Bronchial epithelial cell (primary cell): ENCODE measurements at regions not wholly inside any gene's neighbourhood (a gene's known extent, or its start where the extent isn't known, plus 50 kb on each side); places are given as distances from the start of the nearest gene placed in this dataset.

ENCODE experiments used
- DNase-seq: peaks from one replicate; pipeline ENCODE4 v3.0.0-alpha.2; 2010; ENCODE audit warnings: low read depth
- FAIRE-seq: peaks from 2 replicates; lab custom pipeline; 2011; peaks lifted over from hg19 to GRCh38; lab: Jason Lieb, UNC
- H3K27me3 ChIP-seq: 2 replicates; pipeline ENCODE4 v1.5.1; 2011; ENCODE audit warnings: low read length; ENCODE audit not compliant: control insufficient read depth, insufficient read depth
- H3K36me3 ChIP-seq: 2 replicates; pipeline ENCODE4 v1.5.1; 2011; ENCODE audit warnings: low read length; ENCODE audit not compliant: control insufficient read depth, insufficient read depth
- H3K4me3 ChIP-seq: 2 replicates; pipeline ENCODE4 v1.5.1; 2011; ENCODE audit warnings: mild to moderate bottlenecking, low read depth, low read length, control low read depth
- CTCF ChIP-seq: IDR thresholded peaks from 2 replicates; pipeline ENCODE4 v1.5.1; 2011; ENCODE audit warnings: mild to moderate bottlenecking, moderate library complexity, low read length, control low read depth, inconsistent platforms; ENCODE audit not compliant: insufficient read depth, severe bottlenecking

- H3K4me3 ChIP-seq = no peak overlapping the region
- H3K27me3 ChIP-seq = no peaks in the 10 kb centered on the region
- DNase-seq = no peak
- TF ChIP-seq CTCF = no peak
- H3K36me3 ChIP-seq = no peaks in the 10 kb centered on the region
- FAIRE-seq = no peak
Measured at GRCh38 chr12:90075685-90076084, 367.0 kb upstream of the ATP2B1 start.

- Histone ChIP-seq H3K4me3 (no peak overlapping the region), H3K27me3 (no peaks in the 10 kb centered on the region), H3K36me3 (no peaks in the 10 kb centered on the region)
- FAIRE-seq = no peak
- TF ChIP-seq CTCF = no peak
- no peak for DNase-seq
Measured at GRCh38 chr12:90074086-90074485, 365.4 kb upstream of the ATP2B1 start.

GRCh38 chr12:90071996-90072395, 363.4 kb upstream of the ATP2B1 start:
- Histone ChIP-seq H3K4me3 (no peak overlapping the region), H3K27me3 (no peaks in the 10 kb centered on the region), H3K36me3 (no peaks in the 10 kb centered on the region)
- FAIRE-seq (no peak), DNase-seq (no peak)
- TF ChIP-seq CTCF = no peak

GRCh38 chr12:90069711-90070110, 361.1 kb upstream of the ATP2B1 start:
- H3K36me3 ChIP-seq = no peaks in the 10 kb centered on the region
- FAIRE-seq (no peak), DNase-seq (no peak)
- H3K4me3 ChIP-seq = no peak overlapping the region
- TF ChIP-seq CTCF = no peak
- no peaks in the 10 kb centered on the region for H3K27me3 ChIP-seq

- no peaks in the 10 kb centered on the region for H3K27me3 ChIP-seq
- H3K36me3 ChIP-seq = no peaks in the 10 kb centered on the region
- FAIRE-seq (no peak), DNase-seq (no peak)
- H3K4me3 ChIP-seq = no peak overlapping the region
- no peak for TF ChIP-seq CTCF
Measured at GRCh38 chr12:90067791-90068190, 359.2 kb upstream of the ATP2B1 start.
